Head of caudate nucleus (tissue), 42 donors: ENCODE measurements at regions not wholly inside any gene's neighbourhood (a gene's known extent, or its start where the extent isn't known, plus 50 kb on each side); places are given as distances from the start of the nearest gene placed in this dataset.
"Not testable (repeated sequence)": the region's sequence is repeated elsewhere in the genome, so short reads cannot be mapped to it uniquely, and the experiment has no call there.

ENCODE experiments used
- DNase-seq, 42 donors: peaks; one replicate each; pipeline versions ENCODE4 v3.0.0 to v3.0.0-alpha.2; 2020 to 2021; ENCODE audit warnings: mixed read lengths in 7 of 42
- intact Hi-C: fragments of 100-400 bp; cut with DNase I; formaldehyde crosslinking; loops from one replicate; pipeline ENCODE4 v1.15.0; 2022

GRCh38 chr7:66557214-66558200 lies 71.2 kb upstream of the KCTD7 start:
- intact Hi-C loops, result no loop called here
- DNase-seq, result peak; percentile 59 to 92 (median 80)

GRCh38 chr7:66558201-66558641 lies 70.5 kb upstream of the KCTD7 start:
- peak in 3 of 42 donors; percentile 6 to 32 (median 21) for DNase-seq
- intact Hi-C loops, result no loop called here

- intact Hi-C loops, result no loop called here
- DNase-seq, result peak in 19 of 42 donors; percentile 5 to 75 (median 31)
Observed at GRCh38 chr7:66558660-66559465, 69.8 kb upstream of the KCTD7 start.

GRCh38 chr7:66564045-66564444 lies 64.6 kb upstream of the KCTD7 start:
- intact Hi-C loops, result no loop called here
- no peak for DNase-seq

GRCh38 chr7:66570179-66570578 lies 58.5 kb upstream of the KCTD7 start:
- DNase-seq, intact Hi-C loops: not testable (repeated sequence)

GRCh38 chr7:66571568-66571967 lies 57.1 kb upstream of the KCTD7 start:
- no peak for DNase-seq
- intact Hi-C loops, result no loop called here

GRCh38 chr7:66573782-66574495 lies 54.7 kb upstream of the KCTD7 start:
- intact Hi-C loops, DNase-seq: not testable (repeated sequence)

- intact Hi-C loops, DNase-seq: not testable (repeated sequence)
Observed at GRCh38 chr7:66574768-66575167, 53.9 kb upstream of the KCTD7 start.

- no peak for DNase-seq
- intact Hi-C loops, result no loop called here
Observed at GRCh38 chr7:66575398-66575797, 53.3 kb upstream of the KCTD7 start.

- DNase-seq, result peak in 28 of 42 donors; percentile 26 to 83 (median 58)
- intact Hi-C loops, result no loop called here
Observed at GRCh38 chr7:66576646-66577045, 52.0 kb upstream of the KCTD7 start.
